HL-60 (cell line): ENCODE measurements at regions not wholly inside any gene's neighbourhood (a gene's known extent, or its start where the extent isn't known, plus 50 kb on each side); places are given as distances from the start of the nearest gene placed in this dataset.

ENCODE experiments used
- DNase-seq, 2 experiments: peaks; one replicate each; pipeline ENCODE4 v3.0.0-alpha.2; 2010 to 2020; ENCODE audit warnings: low read depth in 1 of 2, low spot score in 1 of 2
- H3K27ac ChIP-seq: fragments of 250-450 bp; sonication (Bioruptor Pico); replicated peaks from 2 replicates; pipeline ENCODE4 v1.5.1; 2020; ENCODE audit warnings: mild to moderate bottlenecking, moderate library complexity
- H3K27me3 ChIP-seq: fragments of 250-450 bp; sonication (Bioruptor Pico); 2 replicates; pipeline ENCODE4 v1.5.1; 2021; ENCODE audit warnings: mild to moderate bottlenecking, moderate library complexity; ENCODE audit not compliant: insufficient read depth, poor library complexity, severe bottlenecking
- H3K4me3 ChIP-seq: replicated peaks from 2 replicates; pipeline ENCODE4 v1.5.1; 2011; ENCODE audit warnings: mild to moderate bottlenecking, control low read depth, low read length; ENCODE audit not compliant: insufficient read depth
- GABPA ChIP-seq: IDR thresholded peaks from 2 replicates; pipeline ENCODE4 v1.6.1; 2012; ENCODE audit warnings: low read depth
- POLR2AphosphoS5 ChIP-seq: IDR thresholded peaks from 2 replicates; pipeline ENCODE4 v1.6.1; 2012; ENCODE audit warnings: low read depth
- SPI1 ChIP-seq: IDR thresholded peaks from 2 replicates; pipeline ENCODE4 v1.6.1; 2012; ENCODE audit warnings: low read depth, mild to moderate bottlenecking, borderline replicate concordance
- TF ChIP-seq, protein P1 (sequence below): IDR thresholded peaks from one replicate; pipeline ENCODE4 v1.5.1; 2011; ENCODE audit warnings: low read length, control low read depth, inconsistent platforms; ENCODE audit not compliant: insufficient read depth
- TF ChIP-seq, protein P2 (sequence below): IDR thresholded peaks from 2 replicates; pipeline ENCODE4 v1.6.1; 2012; ENCODE audit warnings: low read depth; ENCODE audit not compliant: insufficient replicate concordance

DNA sequence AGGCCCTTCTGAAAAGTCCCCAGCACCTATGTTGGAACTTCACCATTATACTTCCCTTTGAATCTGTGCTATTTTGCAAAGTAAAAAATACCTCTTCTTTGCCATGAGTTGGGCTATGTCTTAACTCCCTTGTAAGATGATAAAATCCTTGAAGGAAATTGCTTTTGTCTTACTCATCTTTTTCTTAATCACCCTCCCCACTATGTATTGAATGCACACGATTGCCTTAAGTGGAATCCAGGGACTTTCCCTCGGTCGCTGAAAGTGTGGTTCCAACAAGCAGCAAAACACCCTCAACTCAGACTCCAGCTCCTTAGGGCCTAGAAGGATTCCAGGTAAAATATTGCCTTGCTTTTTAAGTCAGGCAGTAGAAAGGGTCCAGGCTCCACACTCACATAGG is 173.2 kb upstream of the ARL4C start:
- Histone ChIP-seq H3K4me3 (no peak overlapping the region), H3K27ac (no peak overlapping the region), H3K27me3 (no peaks in the 10 kb centered on the region)
- DNase-seq, result no peak
- no peak for TF ChIP-seq SPI1
- TF ChIP-seq, protein P1, sequence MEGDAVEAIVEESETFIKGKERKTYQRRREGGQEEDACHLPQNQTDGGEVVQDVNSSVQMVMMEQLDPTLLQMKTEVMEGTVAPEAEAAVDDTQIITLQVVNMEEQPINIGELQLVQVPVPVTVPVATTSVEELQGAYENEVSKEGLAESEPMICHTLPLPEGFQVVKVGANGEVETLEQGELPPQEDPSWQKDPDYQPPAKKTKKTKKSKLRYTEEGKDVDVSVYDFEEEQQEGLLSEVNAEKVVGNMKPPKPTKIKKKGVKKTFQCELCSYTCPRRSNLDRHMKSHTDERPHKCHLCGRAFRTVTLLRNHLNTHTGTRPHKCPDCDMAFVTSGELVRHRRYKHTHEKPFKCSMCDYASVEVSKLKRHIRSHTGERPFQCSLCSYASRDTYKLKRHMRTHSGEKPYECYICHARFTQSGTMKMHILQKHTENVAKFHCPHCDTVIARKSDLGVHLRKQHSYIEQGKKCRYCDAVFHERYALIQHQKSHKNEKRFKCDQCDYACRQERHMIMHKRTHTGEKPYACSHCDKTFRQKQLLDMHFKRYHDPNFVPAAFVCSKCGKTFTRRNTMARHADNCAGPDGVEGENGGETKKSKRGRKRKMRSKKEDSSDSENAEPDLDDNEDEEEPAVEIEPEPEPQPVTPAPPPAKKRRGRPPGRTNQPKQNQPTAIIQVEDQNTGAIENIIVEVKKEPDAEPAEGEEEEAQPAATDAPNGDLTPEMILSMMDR, result no peak
- TF ChIP-seq, protein P2, sequence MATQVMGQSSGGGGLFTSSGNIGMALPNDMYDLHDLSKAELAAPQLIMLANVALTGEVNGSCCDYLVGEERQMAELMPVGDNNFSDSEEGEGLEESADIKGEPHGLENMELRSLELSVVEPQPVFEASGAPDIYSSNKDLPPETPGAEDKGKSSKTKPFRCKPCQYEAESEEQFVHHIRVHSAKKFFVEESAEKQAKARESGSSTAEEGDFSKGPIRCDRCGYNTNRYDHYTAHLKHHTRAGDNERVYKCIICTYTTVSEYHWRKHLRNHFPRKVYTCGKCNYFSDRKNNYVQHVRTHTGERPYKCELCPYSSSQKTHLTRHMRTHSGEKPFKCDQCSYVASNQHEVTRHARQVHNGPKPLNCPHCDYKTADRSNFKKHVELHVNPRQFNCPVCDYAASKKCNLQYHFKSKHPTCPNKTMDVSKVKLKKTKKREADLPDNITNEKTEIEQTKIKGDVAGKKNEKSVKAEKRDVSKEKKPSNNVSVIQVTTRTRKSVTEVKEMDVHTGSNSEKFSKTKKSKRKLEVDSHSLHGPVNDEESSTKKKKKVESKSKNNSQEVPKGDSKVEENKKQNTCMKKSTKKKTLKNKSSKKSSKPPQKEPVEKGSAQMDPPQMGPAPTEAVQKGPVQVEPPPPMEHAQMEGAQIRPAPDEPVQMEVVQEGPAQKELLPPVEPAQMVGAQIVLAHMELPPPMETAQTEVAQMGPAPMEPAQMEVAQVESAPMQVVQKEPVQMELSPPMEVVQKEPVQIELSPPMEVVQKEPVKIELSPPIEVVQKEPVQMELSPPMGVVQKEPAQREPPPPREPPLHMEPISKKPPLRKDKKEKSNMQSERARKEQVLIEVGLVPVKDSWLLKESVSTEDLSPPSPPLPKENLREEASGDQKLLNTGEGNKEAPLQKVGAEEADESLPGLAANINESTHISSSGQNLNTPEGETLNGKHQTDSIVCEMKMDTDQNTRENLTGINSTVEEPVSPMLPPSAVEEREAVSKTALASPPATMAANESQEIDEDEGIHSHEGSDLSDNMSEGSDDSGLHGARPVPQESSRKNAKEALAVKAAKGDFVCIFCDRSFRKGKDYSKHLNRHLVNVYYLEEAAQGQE, result no peak
- no peak for TF ChIP-seq POLR2AphosphoS5

DNA sequence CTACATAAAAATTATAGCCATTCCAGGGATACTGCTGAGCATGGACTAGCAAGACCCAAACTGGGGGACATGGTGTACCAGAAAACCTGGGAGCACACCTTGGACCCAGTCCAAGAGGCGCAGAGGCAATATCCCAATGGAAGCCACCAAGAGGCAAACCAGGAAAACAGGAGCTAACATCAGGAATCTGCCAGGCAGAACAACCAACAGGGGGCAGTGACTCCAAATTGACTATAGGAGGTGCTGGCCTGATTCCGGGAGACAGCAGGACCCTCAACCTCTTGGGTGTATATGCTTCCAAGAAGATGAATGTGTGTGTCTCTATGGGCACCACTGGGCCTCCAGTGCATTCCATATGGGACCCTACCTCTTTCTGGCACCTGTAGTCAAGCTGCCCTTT is 172.7 kb upstream of the ARL4C start:
- H3K4me3 ChIP-seq, result no peak overlapping the region
- no peaks in the 10 kb centered on the region for H3K27me3 ChIP-seq
- no peak overlapping the region for H3K27ac ChIP-seq
- DNase-seq, result no peak
- TF ChIP-seq, protein P1, result no peak
- TF ChIP-seq, protein P2, result no peak
- TF ChIP-seq POLR2AphosphoS5, result no peak
- TF ChIP-seq SPI1, result no peak

DNA sequence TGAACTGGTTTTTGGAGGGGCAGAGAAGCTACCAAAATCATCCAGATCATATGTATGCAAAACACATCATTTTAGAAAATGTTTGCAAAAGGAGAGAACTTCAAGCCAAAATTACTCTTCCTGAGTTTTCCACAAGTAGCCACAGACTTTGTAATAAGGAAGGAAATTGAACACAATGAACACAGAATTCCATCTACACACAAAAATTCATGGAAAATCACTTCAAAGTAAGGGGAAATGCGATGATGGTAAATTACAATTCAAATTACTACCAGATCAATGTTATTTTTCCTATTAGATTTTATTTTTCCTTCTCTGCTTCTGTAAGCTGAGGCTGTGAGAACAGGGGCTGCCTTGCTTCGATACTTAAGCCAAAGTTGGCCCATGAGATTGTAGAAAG is 172.1 kb upstream of the ARL4C start:
- no peak for DNase-seq
- H3K4me3 ChIP-seq, result no peak overlapping the region
- H3K27ac ChIP-seq, result no peak overlapping the region
- H3K27me3 ChIP-seq, result no peaks in the 10 kb centered on the region
- TF ChIP-seq POLR2AphosphoS5, result no peak
- TF ChIP-seq GABPA, result no peak
- TF ChIP-seq, protein P1, result no peak
- no peak for TF ChIP-seq SPI1
- TF ChIP-seq, protein P2, result no peak
